DMS114 treated with DMSO at 0.1 percent for 48 hours (cell line): ENCODE measurements at regions not wholly inside any gene's neighbourhood (a gene's known extent, or its start where the extent isn't known, plus 50 kb on each side); places are given as distances from the start of the nearest gene placed in this dataset.

Experiments used
- DNase-seq: peaks from one replicate; lab custom pipeline; 2025; ENCODE audit not compliant: unreplicated experiment; lab: John Stamatoyannopoulos, UW

DNA sequence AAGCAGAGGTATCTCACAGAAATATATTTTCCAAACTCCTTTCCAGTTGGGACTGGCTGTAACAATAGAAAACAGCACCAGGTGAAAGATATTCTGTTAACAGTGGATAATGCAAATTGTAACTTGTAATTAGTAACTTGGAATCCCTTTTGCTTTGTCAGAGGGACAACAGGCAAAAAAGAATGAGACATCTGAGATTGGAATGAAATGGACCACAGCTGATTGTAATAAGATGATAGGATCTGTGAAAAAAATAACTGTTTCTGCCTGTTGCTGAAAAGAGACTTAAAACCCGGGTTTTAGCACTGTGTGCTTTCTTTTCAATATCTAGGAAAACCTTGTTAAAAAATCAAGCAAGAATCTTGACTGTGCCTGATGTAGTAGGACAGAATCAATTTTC is 655.7 kb downstream of the METTL15 start:
- DNase-seq, result no peak

- no peak for DNase-seq
These were observed 655.0 kb downstream of the METTL15 start for GRCh38 chr11:28763151-28763550.

GRCh38 chr11:28760676-28761390 is 652.6 kb downstream of the METTL15 start:
- no peak for DNase-seq

- no peak for DNase-seq
These were observed 651.1 kb downstream of the METTL15 start for GRCh38 chr11:28759311-28759710.

- DNase-seq, result no peak
These were observed 649.7 kb downstream of the METTL15 start for GRCh38 chr11:28757725-28758515.

DNA sequence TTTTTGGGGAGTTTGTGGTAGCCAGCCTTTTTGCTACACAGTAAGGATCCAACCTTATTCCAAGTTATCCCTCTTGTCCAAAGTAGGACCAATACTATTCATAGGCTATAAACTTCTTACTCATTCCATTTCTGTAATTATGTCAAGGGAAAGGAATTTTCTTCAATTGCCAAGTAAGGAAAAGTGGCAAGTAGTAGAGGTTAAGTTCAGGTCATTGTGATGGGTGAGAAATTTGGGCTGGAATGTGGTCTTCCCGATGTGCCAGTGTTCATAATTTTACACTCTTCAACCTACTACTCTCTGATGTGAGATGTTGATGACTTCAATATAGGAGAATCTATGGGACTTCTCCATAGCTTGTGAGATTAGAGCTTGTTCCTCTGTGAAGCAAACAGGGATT is 648.8 kb downstream of the METTL15 start:
- no peak for DNase-seq

DNA sequence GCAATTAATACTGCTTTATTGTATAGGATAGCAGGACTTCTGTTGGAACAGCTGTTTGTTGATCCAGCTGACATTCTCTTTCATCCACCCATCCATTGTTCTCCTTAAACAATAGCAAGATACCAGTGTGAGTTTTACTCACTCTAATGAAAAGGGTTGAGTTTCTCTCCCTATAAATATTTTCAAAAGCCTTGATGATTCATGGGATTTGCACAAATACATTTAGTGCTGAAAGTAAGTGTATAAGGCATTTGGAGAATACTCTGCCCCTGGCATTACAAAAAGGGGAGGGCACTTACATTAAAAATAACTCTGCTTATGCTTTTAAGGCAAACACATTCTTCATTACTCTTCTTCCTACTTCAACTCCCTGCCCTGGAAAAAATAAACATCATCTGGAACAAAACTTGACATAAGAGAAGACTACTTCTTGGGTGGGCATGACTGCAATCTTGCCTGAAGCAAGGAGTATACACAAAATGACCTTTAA is 634.9 kb downstream of the METTL15 start:
- no peak for DNase-seq

DNA sequence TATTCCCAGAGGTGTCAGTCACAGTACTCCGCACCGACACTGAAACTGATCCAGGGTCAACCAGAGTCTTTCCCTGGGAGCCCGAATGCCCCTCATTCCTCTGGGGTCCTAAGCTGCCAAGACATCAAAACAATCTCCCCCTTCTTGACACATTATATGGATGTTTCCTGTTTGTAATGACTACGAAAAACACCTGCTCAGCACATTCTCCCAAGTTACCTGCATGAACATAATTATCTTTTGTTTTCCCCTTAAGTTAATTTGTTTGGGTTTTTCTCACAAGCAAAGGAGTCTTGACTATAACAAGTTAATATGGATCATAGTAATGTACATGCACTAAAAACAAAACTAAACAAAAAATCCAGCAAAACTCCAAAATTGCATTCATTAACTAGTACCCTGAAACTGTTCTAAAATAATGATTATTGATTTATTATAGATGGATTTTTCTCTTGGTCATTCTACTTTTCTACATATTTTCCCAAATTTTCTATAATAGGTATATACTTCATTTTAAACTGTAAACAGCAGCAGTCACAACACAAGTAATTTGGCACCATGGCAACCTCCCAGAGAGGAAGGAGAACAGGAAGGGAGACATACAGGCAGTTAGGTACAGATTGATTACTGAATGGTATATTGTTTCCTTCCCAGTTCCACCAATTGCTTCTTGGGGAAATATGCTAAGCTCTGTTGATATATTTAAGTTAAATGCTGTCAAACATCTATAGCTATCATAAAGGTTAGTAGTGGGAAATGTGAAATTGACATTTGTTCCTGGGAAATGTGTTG is 631.5 kb downstream of the METTL15 start:
- DNase-seq, result no peak

GRCh38 chr11:28738549-28738948 is 630.4 kb downstream of the METTL15 start:
- no peak for DNase-seq

- DNase-seq, result no peak
These were observed 628.1 kb downstream of the METTL15 start for GRCh38 chr11:28736256-28736655.

DNA sequence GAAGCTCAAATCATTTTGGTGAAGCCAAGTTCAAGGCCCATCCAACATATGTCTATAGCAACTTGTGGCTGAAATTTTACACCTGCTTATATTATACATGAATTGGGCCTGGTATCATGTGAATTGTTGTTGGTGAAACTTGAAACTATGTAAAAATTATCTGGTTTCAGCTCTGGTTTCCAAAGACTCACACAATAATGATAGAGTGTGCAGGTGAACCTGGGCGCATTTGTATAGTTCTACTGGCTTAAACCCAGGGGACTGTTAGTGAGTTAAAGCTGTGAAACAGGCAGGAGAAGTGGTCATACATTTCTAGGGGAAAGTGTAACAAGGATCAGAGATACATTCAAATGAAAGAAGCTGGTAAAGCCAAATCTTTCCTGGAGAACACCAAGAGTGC is 627.3 kb downstream of the METTL15 start:
- no peak for DNase-seq

- DNase-seq, result no peak
These were observed 622.7 kb downstream of the METTL15 start for GRCh38 chr11:28730889-28731288.

- DNase-seq, result no peak
These were observed 622.1 kb downstream of the METTL15 start for GRCh38 chr11:28730336-28730735.

DNA sequence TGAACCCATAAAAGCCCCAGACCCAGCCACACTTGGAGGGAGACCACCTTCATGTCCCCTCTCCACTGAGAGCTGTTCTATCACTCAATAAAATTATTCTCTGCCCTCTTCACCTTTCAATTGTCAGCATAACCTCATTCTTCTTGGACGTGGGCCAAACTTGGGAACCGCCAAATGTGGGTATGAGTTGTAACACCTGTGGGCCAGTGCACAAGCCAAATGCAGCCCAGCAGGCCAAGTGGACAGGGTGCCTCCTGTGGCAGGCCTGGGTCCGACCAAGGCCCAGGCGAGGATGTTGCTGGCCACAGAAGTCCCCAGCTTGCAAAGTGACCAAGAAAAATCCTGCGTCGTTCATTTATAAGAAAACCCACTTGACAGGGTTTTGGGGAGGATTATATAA is 621.2 kb downstream of the METTL15 start:
- DNase-seq, result no peak

DNA sequence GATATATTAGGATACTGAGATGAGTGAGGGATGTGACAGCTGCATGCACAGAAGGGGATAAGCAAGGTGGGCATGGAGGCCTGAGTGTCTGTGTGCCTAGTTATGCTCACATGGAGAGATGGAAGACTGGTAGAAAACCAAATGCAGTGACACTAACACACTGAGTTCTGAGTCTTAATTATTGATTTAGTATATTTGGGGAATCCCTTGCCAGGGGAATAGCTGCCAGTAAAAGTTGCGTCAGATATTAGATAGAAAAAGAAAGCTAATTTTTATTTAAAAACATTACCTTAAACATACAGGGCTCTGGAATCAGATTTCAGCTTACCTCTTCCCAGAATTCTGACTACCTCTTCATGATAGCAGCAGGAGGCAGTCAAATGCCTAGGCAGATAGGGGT is 620.5 kb downstream of the METTL15 start:
- no peak for DNase-seq

GRCh38 chr11:28727254-28727653 is 619.1 kb downstream of the METTL15 start:
- DNase-seq, result no peak

GRCh38 chr11:28726432-28726831 is 618.2 kb downstream of the METTL15 start:
- no peak for DNase-seq

GRCh38 chr11:28715726-28716125 is 607.5 kb downstream of the METTL15 start:
- DNase-seq, result no peak

- DNase-seq, result no peak
These were observed 605.7 kb downstream of the METTL15 start for GRCh38 chr11:28713850-28714249.

DNA sequence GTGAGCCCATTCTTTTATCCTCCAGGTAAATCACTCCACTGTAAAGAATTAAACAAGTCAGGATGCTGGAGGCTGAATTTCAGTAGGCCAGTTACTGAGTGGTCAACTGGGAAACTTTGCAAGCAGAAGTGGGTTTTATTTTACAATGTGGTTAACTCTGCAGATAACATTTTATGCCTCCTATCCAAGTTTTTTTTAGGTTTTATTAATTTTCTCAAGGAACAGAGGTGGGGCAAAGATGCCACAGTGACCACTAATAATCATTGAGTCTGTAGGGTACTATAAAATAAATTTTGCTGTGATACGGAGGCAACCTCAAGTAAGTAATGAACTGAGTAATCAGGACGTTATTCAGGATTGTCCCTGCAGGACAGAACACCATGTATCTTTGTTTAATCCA is 599.9 kb downstream of the METTL15 start:
- no peak for DNase-seq

GRCh38 chr11:28704801-28705200 is 596.6 kb downstream of the METTL15 start:
- DNase-seq, result no peak

GRCh38 chr11:28703371-28703770 is 595.2 kb downstream of the METTL15 start:
- DNase-seq, result no peak
